ENCODE measurements at regions not wholly inside any gene's neighbourhood (a gene's known extent, or its start where the extent isn't known, plus 50 kb on each side); places are given as distances from the start of the nearest gene placed in this dataset.
"Not testable (repeated sequence)": the region's sequence is repeated elsewhere in the genome, so short reads cannot be mapped to it uniquely, and the experiment has no call there.

DNA sequence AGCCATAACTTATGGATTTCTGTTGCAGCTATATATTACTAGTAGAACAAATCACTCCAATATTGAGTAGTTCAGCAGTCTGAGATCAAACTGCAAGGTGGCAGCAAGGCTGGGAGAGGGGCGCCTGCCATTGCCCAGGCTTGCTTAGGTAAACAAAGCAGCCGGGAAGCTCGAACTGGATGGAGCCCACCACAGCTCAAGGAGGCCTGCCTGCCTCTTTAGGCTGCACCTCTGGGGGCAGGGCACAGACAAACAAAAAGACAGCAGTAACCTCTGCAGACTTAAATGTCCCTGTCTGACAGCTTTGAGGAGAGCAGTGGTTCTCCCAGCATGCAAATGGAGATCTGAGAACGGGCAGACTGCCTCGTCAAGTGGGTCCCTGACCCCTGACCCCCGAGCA is 1059.8 kb upstream of the CELF2 start:
- not testable (repeated sequence) for H3K36me3 Mint-ChIP-seq, H3K27ac Mint-ChIP-seq

GRCh38 chr10:9965341-9965740 is 1052.3 kb upstream of the CELF2 start:
- no peaks in the 10 kb centered on the region for H3K9me3 Mint-ChIP-seq
- H3K27ac Mint-ChIP-seq, result no peak overlapping the region
- no peak for ATAC-seq

More for the DNA sequence above, 1059.8 kb upstream of the CELF2 start:
- H3K4me3 Mint-ChIP-seq; ATAC-seq; H3K4me1 Mint-ChIP-seq; DNase-seq (ENCODE audit: low spot score in 2 of 2); H3K9me3 Mint-ChIP-seq: not testable (repeated sequence)

GRCh38 chr10:9986786-9987185 is 1030.9 kb upstream of the CELF2 start:
- Mint-ChIP-seq H3K9me3 (peaks cover 15% of the 10 kb centered on the region), H3K4me3 (no peak overlapping the region), H3K4me1 (no peaks in the 10 kb centered on the region), H3K27ac (no peak overlapping the region), H3K36me3 (no peaks in the 10 kb centered on the region)
- ATAC-seq (no peak), DNase-seq (ENCODE audit: low spot score in 2 of 2) (no peak)

More at GRCh38 chr10:9965341-9965740, 1052.3 kb upstream of the CELF2 start:
- no peaks in the 10 kb centered on the region for H3K4me1 Mint-ChIP-seq
- no peaks in the 10 kb centered on the region for H3K36me3 Mint-ChIP-seq
- no peak for DNase-seq (ENCODE audit: low spot score in 2 of 2)
- no peak overlapping the region for H3K4me3 Mint-ChIP-seq

- Mint-ChIP-seq H3K36me3 (no peaks in the 10 kb centered on the region), H3K4me1 (no peaks in the 10 kb centered on the region), H3K4me3 (no peak overlapping the region), H3K27ac (no peak overlapping the region), H3K9me3 (peaks cover 15% of the 10 kb centered on the region)
- ATAC-seq, result no peak
- DNase-seq (ENCODE audit: low spot score in 2 of 2), result no peak
Measured at GRCh38 chr10:9987197-9987596, 1030.5 kb upstream of the CELF2 start.

- Mint-ChIP-seq H3K9me3 (peaks cover 4% of the 10 kb centered on the region), H3K4me3 (no peak overlapping the region), H3K27ac (no peak overlapping the region), H3K36me3 (no peaks in the 10 kb centered on the region), H3K4me1 (no peaks in the 10 kb centered on the region)
- DNase-seq (ENCODE audit: low spot score in 2 of 2), result no peak
- ATAC-seq, result no peak
Measured at GRCh38 chr10:9992661-9993060, 1025.0 kb upstream of the CELF2 start.

GRCh38 chr10:9994131-9994530 is 1023.5 kb upstream of the CELF2 start:
- H3K4me1 Mint-ChIP-seq, result no peaks in the 10 kb centered on the region
- no peak overlapping the region for H3K27ac Mint-ChIP-seq
- no peak for ATAC-seq
- H3K36me3 Mint-ChIP-seq, result no peaks in the 10 kb centered on the region
- no peak overlapping the region for H3K4me3 Mint-ChIP-seq
- peaks cover 4% of the 10 kb centered on the region for H3K9me3 Mint-ChIP-seq
- DNase-seq (ENCODE audit: low spot score in 2 of 2), result no peak

GRCh38 chr10:9999627-10000026 is 1018.0 kb upstream of the CELF2 start:
- ATAC-seq (no peak), DNase-seq (ENCODE audit: low spot score in 2 of 2) (no peak)
- no peak overlapping the region for H3K4me3 Mint-ChIP-seq
- no peaks in the 10 kb centered on the region for H3K9me3 Mint-ChIP-seq
- no peaks in the 10 kb centered on the region for H3K36me3 Mint-ChIP-seq
- no peak overlapping the region for H3K27ac Mint-ChIP-seq
- no peaks in the 10 kb centered on the region for H3K4me1 Mint-ChIP-seq

- Mint-ChIP-seq H3K4me1 (no peaks in the 10 kb centered on the region), H3K9me3 (peaks cover 4% of the 10 kb centered on the region), H3K27ac (no peak overlapping the region), H3K36me3 (no peaks in the 10 kb centered on the region), H3K4me3 (no peak overlapping the region)
- peak; percentile 24 for ATAC-seq
- no peak for DNase-seq (ENCODE audit: low spot score in 2 of 2)
Measured at GRCh38 chr10:10007957-10008356, 1009.7 kb upstream of the CELF2 start.

DNA sequence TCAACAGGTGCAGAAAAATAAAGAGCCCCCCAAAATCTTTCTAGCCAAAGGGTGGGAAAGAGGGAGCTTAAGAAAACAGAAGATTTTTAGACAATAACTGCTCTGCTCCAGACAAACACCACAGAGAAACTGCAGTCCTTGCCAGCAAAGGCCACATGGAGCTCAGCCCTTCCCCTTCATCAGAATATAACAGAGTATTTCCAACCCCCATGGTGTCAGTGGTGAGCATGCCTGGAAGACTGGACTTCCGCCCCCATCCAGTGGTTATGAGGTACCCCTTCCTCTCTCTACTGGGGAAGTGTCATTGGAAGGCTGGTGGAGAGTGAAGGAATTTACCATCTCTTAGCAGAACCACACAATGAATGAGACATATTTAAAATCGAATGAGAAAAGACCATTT is 1007.3 kb upstream of the CELF2 start:
- Mint-ChIP-seq H3K4me3 (no peak overlapping the region), H3K9me3 (peaks cover 4% of the 10 kb centered on the region), H3K27ac (no peak overlapping the region), H3K4me1 (no peaks in the 10 kb centered on the region), H3K36me3 (no peaks in the 10 kb centered on the region)
- DNase-seq (ENCODE audit: low spot score in 2 of 2) (no peak), ATAC-seq (no peak)

- H3K4me3 Mint-ChIP-seq, result no peak overlapping the region
- DNase-seq (ENCODE audit: low spot score in 2 of 2), result no peak
- H3K36me3 Mint-ChIP-seq, result no peaks in the 10 kb centered on the region
- H3K4me1 Mint-ChIP-seq, result no peaks in the 10 kb centered on the region
- H3K9me3 Mint-ChIP-seq, result no peaks in the 10 kb centered on the region
- no peak overlapping the region for H3K27ac Mint-ChIP-seq
- no peak for ATAC-seq
Measured at GRCh38 chr10:10014846-10015245, 1002.8 kb upstream of the CELF2 start.

GRCh38 chr10:10017716-10018115 is 1000.0 kb upstream of the CELF2 start:
- ATAC-seq (no peak), DNase-seq (ENCODE audit: low spot score in 2 of 2) (no peak)
- Mint-ChIP-seq H3K4me1 (no peaks in the 10 kb centered on the region), H3K27ac (no peak overlapping the region), H3K4me3 (no peak overlapping the region), H3K9me3 (no peaks in the 10 kb centered on the region), H3K36me3 (no peaks in the 10 kb centered on the region)

DNA sequence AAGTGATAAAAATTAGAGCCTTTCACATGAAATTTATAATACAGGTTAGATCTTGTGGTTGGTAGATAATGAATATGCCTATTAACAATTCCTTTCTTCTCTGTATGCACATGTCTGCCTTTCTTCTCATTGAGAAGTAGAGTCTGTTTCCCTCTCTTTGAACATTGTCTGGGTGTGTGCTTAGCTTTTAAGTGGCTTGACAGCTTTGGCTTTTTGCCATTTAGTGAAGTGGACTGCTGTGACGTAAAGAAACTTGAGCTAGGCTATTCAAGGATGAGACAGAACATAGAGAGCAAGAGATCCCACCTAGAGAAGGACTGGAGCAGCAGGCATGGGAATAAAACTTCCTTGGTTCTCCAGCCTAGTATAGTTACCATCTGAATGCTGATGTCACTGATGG is 996.7 kb upstream of the CELF2 start:
- no peak overlapping the region for H3K27ac Mint-ChIP-seq
- peaks cover 6% of the 10 kb centered on the region for H3K9me3 Mint-ChIP-seq
- no peak overlapping the region for H3K4me3 Mint-ChIP-seq
- no peak for DNase-seq (ENCODE audit: low spot score in 2 of 2)
- no peaks in the 10 kb centered on the region for H3K4me1 Mint-ChIP-seq
- no peaks in the 10 kb centered on the region for H3K36me3 Mint-ChIP-seq
- ATAC-seq, result no peak

DNA sequence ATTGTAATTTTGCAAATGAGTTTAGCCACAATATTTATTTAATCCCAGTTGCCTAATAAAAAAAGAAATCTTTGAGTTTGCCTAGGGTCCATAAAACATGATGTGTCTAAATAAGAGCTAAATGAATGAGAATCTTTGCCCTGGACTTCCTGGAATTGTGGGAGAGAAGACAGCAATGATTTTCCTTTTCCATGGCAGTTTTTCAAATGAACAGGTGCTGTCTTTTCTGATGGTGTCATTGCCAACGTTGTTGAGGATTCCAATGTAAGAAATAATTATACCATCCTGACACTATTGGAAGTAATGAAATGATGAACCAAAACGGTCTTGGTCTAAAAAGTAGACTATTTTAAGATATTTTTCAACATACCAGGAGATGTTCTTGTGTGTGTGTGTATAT is 984.7 kb upstream of the CELF2 start:
- peaks cover 8% of the 10 kb centered on the region for H3K9me3 Mint-ChIP-seq
- H3K4me1 Mint-ChIP-seq, result no peaks in the 10 kb centered on the region
- no peak overlapping the region for H3K4me3 Mint-ChIP-seq
- no peaks in the 10 kb centered on the region for H3K36me3 Mint-ChIP-seq
- H3K27ac Mint-ChIP-seq, result no peak overlapping the region
- no peak for DNase-seq (ENCODE audit: low spot score in 2 of 2)
- no peak for ATAC-seq

DNA sequence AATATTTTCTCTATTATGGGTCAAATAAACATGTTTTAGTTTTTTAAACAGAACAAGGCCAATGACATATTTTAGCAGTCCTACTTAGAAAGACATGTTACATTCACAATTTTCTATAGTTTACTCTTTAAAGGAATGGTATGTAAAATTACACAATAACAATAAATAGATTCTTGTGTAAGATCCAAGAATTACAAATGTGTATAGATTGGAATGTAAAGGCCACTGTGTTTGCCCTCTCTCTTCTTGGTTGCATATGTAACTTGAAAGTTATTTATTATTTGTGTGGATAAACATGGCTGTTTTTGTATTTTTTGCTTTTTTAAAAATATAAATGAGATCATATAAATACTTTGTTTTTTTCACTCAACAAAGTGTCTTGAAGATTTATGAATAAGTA is 979.3 kb upstream of the CELF2 start:
- ATAC-seq (no peak), DNase-seq (ENCODE audit: low spot score in 2 of 2) (no peak)
- Mint-ChIP-seq H3K4me1 (no peaks in the 10 kb centered on the region), H3K36me3 (no peaks in the 10 kb centered on the region), H3K27ac (no peak overlapping the region), H3K9me3 (peaks cover 2% of the 10 kb centered on the region), H3K4me3 (no peak overlapping the region)

DNA sequence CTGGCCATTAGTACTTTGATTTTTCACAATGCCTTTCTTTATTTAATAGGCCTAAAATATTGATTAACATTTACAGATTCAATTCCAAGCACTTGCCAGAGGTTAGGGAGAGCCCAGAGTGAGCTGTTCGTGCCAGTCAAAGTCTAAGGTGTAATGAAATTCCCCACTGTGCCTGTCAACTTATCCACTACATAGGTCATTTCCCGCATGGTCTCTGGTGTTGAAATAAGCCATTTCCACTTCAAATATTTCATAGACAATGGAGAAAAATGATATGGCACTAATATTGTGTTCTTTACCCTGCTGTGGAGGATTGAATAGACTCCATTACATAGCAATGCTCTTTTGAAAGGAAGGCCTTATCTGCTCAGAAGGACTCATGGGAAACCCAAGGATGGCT is 978.1 kb upstream of the CELF2 start:
- Mint-ChIP-seq H3K9me3 (peaks cover 2% of the 10 kb centered on the region), H3K4me3 (no peak overlapping the region), H3K36me3 (no peaks in the 10 kb centered on the region), H3K4me1 (no peaks in the 10 kb centered on the region), H3K27ac (no peak overlapping the region)
- DNase-seq (ENCODE audit: low spot score in 2 of 2) (no peak), ATAC-seq (no peak)

DNA sequence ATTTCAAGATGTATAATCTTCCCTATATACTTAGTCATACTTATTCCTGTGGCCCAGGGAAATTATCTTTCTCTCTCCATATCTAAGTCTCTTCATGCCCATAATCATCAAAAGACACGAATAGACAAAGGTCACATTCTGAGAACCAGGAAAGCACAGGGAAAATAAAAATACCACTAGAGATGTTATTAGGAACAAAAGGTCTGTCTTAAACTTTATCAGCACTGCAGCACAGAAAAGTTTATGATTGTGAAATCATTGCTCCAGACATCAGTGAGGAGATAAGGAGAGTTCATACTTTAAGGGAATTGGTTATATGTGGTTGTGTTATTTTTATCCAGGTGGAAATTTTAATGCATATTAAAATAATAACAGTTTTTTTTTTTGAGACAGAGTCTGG is 974.6 kb upstream of the CELF2 start:
- no peaks in the 10 kb centered on the region for H3K4me1 Mint-ChIP-seq
- H3K9me3 Mint-ChIP-seq, result peaks cover 3% of the 10 kb centered on the region
- no peak for DNase-seq (ENCODE audit: low spot score in 2 of 2)
- H3K36me3 Mint-ChIP-seq, result no peaks in the 10 kb centered on the region
- ATAC-seq, result no peak
- H3K4me3 Mint-ChIP-seq, result no peak overlapping the region
- no peak overlapping the region for H3K27ac Mint-ChIP-seq

Data from stimulated activated effector memory CD8-positive, alpha-beta T cell treated with anti-CD3 and anti-CD28 coated beads, Interleukin-12 subunit alpha, Interleukin-12 subunit beta, amount 100 ng/mL, for 72 hours (primary cell).